IPS-20b (cell line): ENCODE measurements at regions not wholly inside any gene's neighbourhood (a gene's known extent, or its start where the extent isn't known, plus 50 kb on each side); places are given as distances from the start of the nearest gene placed in this dataset.

ENCODE experiments used
- H3K27ac ChIP-seq: one replicate; pipeline ENCODE4 v1.5.1; 2013; ENCODE audit warnings: low read length
- H3K27me3 ChIP-seq: 2 replicates; pipeline ENCODE4 v1.6.1; 2013; ENCODE audit warnings: mild to moderate bottlenecking, low read length, inconsistent platforms; ENCODE audit not compliant: insufficient read depth
- H3K36me3 ChIP-seq: 2 replicates; pipeline ENCODE4 v1.6.1; 2013; ENCODE audit warnings: low read depth, mild to moderate bottlenecking, inconsistent platforms, low read length, moderate library complexity; ENCODE audit not compliant: insufficient read depth
- H3K4me1 ChIP-seq: 2 replicates; pipeline ENCODE4 v1.6.1; 2013; ENCODE audit warnings: mild to moderate bottlenecking, control low read depth, inconsistent platforms, low read length, moderate library complexity; ENCODE audit not compliant: insufficient read depth
- H3K4me3 ChIP-seq: 2 replicates; pipeline ENCODE4 v1.5.1; 2013; ENCODE audit warnings: mild to moderate bottlenecking, low read length, inconsistent platforms
- H3K9ac ChIP-seq: 2 replicates; pipeline ENCODE4 v1.6.1; 2013; ENCODE audit warnings: low read depth, mild to moderate bottlenecking, inconsistent platforms, low read length, moderate library complexity
- H3K9me3 ChIP-seq: 2 replicates; pipeline ENCODE4 v1.6.1; 2013; ENCODE audit warnings: mild to moderate bottlenecking, low read depth, low read length, inconsistent platforms; ENCODE audit not compliant: insufficient read depth

DNA sequence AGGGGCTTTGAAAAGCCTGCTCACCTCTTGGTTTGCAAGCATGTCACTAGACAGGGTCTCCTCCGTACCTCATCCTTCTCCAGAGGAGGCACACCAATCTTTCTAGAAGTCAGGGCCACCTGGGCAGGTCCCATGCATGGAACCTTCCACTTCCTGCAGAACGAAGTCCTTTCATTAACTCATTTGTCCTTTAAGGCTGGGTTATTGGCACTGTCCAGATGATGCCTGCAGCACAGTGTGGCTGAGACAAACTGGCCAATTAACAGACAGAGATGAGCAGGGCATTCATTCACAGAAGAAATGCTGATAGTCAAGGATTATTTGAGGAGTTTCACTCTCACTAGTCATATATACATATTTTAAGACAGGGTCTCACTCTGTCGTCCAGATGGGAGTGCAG lies 245.3 kb downstream of the TFCP2L1 start:
- Histone ChIP-seq H3K4me3 (no peak overlapping the region), H3K36me3 (no peaks in the 10 kb centered on the region), H3K27ac (no peak overlapping the region), H3K9ac (no peak overlapping the region), H3K9me3 (no peaks in the 10 kb centered on the region), H3K4me1 (no peaks in the 10 kb centered on the region), H3K27me3 (peaks cover 30% of the 10 kb centered on the region; the same call in 1 of the 2 replicates)

DNA sequence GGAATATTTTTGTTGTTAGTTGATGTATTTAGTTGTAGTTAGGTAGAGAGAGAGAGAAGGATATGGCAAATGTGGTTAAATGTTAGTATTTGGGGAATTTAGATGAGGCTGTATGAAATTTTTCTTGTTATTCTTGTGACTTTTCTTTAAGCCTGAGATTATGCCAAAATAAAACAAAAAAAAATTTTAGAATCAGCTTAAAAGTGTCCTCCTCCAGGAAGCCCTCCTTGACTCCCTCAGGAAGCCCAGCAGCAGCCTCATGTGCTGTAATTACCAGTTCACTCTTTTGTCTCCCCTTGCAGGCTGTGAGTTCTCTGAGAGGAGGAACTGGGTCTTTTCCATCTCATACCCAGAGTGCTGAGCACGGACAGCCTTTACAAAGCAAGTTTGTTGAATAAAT lies 243.5 kb downstream of the TFCP2L1 start:
- H3K27me3 ChIP-seq, result peaks cover 25% of the 10 kb centered on the region; the same call in 1 of the 2 replicates

GRCh38 chr2:121043061-121043826 lies 241.8 kb downstream of the TFCP2L1 start:
- Histone ChIP-seq H3K4me3 (no peak overlapping the region), H3K4me1 (no peaks in the 10 kb centered on the region), H3K27me3 (peaks cover 21% of the 10 kb centered on the region; the same call in 1 of the 2 replicates), H3K9me3 (no peaks in the 10 kb centered on the region), H3K9ac (no peak overlapping the region), H3K36me3 (no peaks in the 10 kb centered on the region), H3K27ac (no peak overlapping the region)

More for the DNA sequence above, 243.5 kb downstream of the TFCP2L1 start:
- H3K36me3 ChIP-seq, result no peaks in the 10 kb centered on the region
- no peaks in the 10 kb centered on the region for H3K4me1 ChIP-seq
- no peak overlapping the region for H3K4me3 ChIP-seq
- H3K27ac ChIP-seq, result no peak overlapping the region
- no peak overlapping the region for H3K9ac ChIP-seq
- H3K9me3 ChIP-seq, result no peaks in the 10 kb centered on the region

GRCh38 chr2:121043827-121044222 lies 241.2 kb downstream of the TFCP2L1 start:
- Histone ChIP-seq H3K4me3 (no peak overlapping the region), H3K4me1 (no peaks in the 10 kb centered on the region), H3K27ac (no peak overlapping the region), H3K27me3 (peaks cover 16% of the 10 kb centered on the region; the same call in 1 of the 2 replicates), H3K36me3 (no peaks in the 10 kb centered on the region), H3K9me3 (no peaks in the 10 kb centered on the region), H3K9ac (no peak overlapping the region)

DNA sequence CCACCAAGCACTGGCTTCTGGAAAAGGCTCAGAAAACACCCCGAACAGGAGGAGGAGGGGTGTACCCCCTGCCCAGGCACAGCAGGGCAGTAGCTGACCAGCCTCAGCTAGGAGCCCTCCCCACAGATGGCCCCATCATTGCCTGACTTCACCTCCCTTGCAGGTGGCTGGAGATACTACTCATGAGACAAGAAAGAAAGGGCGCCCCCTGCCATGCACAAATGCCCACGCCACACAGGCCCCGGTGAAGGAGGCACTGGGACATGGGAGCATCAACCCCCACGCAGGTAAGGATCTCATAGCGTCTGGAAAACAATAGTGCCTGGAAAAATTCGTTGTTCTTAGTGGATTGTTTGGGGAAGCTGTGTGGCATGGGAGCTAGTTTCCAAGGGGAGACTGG lies 240.6 kb downstream of the TFCP2L1 start:
- H3K27me3 ChIP-seq, result peaks cover 10% of the 10 kb centered on the region; the same call in 1 of the 2 replicates
- no peaks in the 10 kb centered on the region for H3K4me1 ChIP-seq
- H3K36me3 ChIP-seq, result no peaks in the 10 kb centered on the region
- H3K9me3 ChIP-seq, result no peaks in the 10 kb centered on the region
- H3K27ac ChIP-seq, result no peak overlapping the region
- H3K4me3 ChIP-seq, result no peak overlapping the region
- H3K9ac ChIP-seq, result no peak overlapping the region

- no peak overlapping the region for H3K4me3 ChIP-seq
- 0 out of 2 replicates have a peak, but pooled peaks cover 4% of the 10 kb centered on the region for H3K27me3 ChIP-seq
- no peaks in the 10 kb centered on the region for H3K4me1 ChIP-seq
- no peak overlapping the region for H3K27ac ChIP-seq
- H3K9ac ChIP-seq, result no peak overlapping the region
- no peaks in the 10 kb centered on the region for H3K36me3 ChIP-seq
- H3K9me3 ChIP-seq, result no peaks in the 10 kb centered on the region
Observed at GRCh38 chr2:121045245-121045644, 239.8 kb downstream of the TFCP2L1 start.

DNA sequence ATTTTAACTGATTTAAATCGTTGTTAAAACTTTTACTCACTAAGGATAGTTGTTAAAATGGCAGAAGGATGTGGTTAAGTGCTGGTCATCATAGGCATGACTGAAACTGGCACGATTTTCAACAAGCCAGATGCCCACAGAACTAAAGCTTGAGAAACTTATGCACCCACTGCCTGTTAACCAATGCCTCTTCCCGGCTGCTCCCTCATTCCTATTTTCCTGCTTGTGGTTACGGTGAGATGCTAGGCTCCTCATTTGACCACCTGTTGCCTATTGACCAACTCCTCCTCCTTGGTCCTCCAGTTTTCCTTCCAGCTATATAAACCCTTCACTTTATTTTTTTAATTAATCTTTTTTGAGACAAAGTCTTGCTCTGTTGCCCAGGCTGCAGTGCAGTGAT lies 238.7 kb downstream of the TFCP2L1 start:
- Histone ChIP-seq H3K36me3 (no peaks in the 10 kb centered on the region), H3K9me3 (no peaks in the 10 kb centered on the region), H3K4me3 (no peak overlapping the region), H3K9ac (no peak overlapping the region), H3K27me3 (0 out of 2 replicates have a peak, but pooled peaks cover 4% of the 10 kb centered on the region), H3K27ac (no peak overlapping the region), H3K4me1 (no peaks in the 10 kb centered on the region)

- Histone ChIP-seq H3K36me3 (no peaks in the 10 kb centered on the region), H3K9me3 (no peaks in the 10 kb centered on the region), H3K9ac (no peak overlapping the region), H3K27me3 (0 out of 2 replicates have a peak, but pooled peaks cover 4% of the 10 kb centered on the region), H3K4me3 (no peak overlapping the region), H3K4me1 (no peaks in the 10 kb centered on the region), H3K27ac (no peak overlapping the region)
Observed at GRCh38 chr2:121047383-121047782, 237.6 kb downstream of the TFCP2L1 start.

DNA sequence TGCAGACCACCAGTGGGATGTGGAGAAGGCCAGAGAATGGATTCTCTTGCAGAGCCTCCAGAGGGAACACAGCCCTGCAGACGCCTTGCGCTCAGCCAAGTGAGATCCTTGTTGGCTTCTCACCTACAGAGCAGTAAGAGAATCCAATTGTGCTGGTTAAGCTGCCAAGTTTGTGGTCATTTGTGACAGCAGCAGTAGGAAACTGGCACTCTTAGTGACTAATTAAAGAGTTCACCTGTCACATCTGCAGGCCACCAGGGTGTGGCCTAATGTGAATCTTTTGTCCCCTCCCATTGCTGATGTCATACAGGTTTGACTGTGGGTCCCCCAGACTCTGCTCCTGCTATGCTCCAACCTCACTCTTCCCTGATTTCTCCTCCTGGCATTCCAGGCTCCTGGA lies 235.9 kb downstream of the TFCP2L1 start:
- Histone ChIP-seq H3K4me3 (no peak overlapping the region), H3K36me3 (no peaks in the 10 kb centered on the region), H3K9me3 (no peaks in the 10 kb centered on the region; the same call in 1 of the 2 replicates), H3K4me1 (no peaks in the 10 kb centered on the region), H3K27ac (no peak overlapping the region), H3K9ac (no peak overlapping the region), H3K27me3 (0 out of 2 replicates have a peak, but pooled peaks cover 4% of the 10 kb centered on the region)

DNA sequence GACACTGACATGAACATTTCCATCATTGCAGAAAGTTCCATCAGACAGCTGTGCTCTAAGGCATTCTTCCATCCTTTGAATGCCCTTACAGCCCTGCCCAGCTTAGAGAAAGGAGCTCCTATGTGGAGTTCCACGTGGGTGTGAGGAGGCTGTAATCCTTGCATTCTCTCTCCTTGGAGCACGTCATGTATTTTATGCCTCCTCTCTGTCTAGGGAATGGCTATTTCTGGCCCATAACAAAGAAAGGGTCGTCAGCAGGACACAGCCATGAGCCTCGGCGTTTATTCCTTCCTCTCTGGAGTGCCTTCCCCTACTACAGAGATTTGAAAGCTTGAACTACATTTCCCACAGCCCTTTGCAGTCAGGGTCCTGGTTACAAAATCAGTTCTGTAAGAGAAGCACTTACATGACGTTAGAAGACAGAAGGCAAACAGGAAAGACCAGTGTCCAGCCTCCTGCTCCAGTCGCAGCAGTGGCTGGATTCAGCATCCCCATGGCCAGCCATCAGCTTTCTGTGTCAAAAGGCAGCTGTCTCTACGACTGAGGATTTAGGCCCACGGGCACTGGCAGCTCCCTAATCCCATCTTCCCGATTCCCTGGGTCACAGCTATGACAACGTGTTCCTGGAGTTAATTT lies 234.9 kb downstream of the TFCP2L1 start:
- no peak overlapping the region for H3K4me3 ChIP-seq
- no peak overlapping the region for H3K27ac ChIP-seq
- H3K4me1 ChIP-seq, result no peaks in the 10 kb centered on the region
- 0 out of 2 replicates have a peak, but pooled peaks cover 5% of the 10 kb centered on the region for H3K27me3 ChIP-seq
- no peaks in the 10 kb centered on the region; the same call in 1 of the 2 replicates for H3K9me3 ChIP-seq
- H3K9ac ChIP-seq, result no peak overlapping the region
- no peaks in the 10 kb centered on the region for H3K36me3 ChIP-seq

- Histone ChIP-seq H3K27me3 (peaks cover 12% of the 10 kb centered on the region; the same call in 1 of the 2 replicates), H3K4me3 (no peak overlapping the region), H3K36me3 (no peaks in the 10 kb centered on the region), H3K27ac (no peak overlapping the region), H3K9ac (no peak overlapping the region), H3K9me3 (no peaks in the 10 kb centered on the region; the same call in 1 of the 2 replicates), H3K4me1 (no peaks in the 10 kb centered on the region)
Observed at GRCh38 chr2:121051311-121051710, 233.7 kb downstream of the TFCP2L1 start.

- no peak overlapping the region for H3K9ac ChIP-seq
- peaks cover 19% of the 10 kb centered on the region; the same call in 1 of the 2 replicates for H3K27me3 ChIP-seq
- H3K36me3 ChIP-seq, result no peaks in the 10 kb centered on the region
- H3K27ac ChIP-seq, result no peak overlapping the region
- no peaks in the 10 kb centered on the region; the same call in 1 of the 2 replicates for H3K9me3 ChIP-seq
- no peaks in the 10 kb centered on the region for H3K4me1 ChIP-seq
- H3K4me3 ChIP-seq, result no peak overlapping the region
Observed at GRCh38 chr2:121052023-121052422, 233.0 kb downstream of the TFCP2L1 start.
